HG03095 (cell line): ENCODE measurements at regions not wholly inside any gene's neighbourhood (a gene's known extent, or its start where the extent isn't known, plus 50 kb on each side); places are given as distances from the start of the nearest gene placed in this dataset.
"Not testable (repeated sequence)": the region's sequence is repeated elsewhere in the genome, so short reads cannot be mapped to it uniquely, and the experiment has no call there.

Experiments
- ATAC-seq: cut with Tn5 transposase; IDR thresholded peaks from one replicate; pipeline ENCODE4 v1.9.1; 2021; ENCODE audit warnings: moderate library complexity; ENCODE audit not compliant: unreplicated experiment

DNA sequence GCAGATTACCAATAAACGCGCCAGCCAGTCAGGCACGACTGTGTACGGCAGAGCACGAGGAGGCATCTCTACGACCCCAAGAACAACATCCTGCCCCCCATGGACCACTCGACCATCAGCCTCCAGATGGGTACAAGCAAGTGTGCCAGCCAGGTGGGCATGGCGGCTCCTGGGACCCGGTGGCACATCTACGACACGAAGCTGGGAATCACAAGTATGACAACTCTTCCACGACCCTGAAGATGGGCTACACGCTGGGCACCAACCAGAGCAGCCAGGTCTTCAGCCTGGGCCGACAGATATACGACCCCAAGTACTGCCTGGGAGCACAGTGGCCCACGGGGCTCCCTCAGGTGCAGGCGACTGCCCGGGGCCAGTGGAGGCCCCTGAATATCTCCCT lies 217.6 kb downstream of the POTED start:
- ATAC-seq: no peak

GRCh38 chr21:13826511-13826910 lies 216.9 kb downstream of the POTED start:
- not testable (repeated sequence) for ATAC-seq

DNA sequence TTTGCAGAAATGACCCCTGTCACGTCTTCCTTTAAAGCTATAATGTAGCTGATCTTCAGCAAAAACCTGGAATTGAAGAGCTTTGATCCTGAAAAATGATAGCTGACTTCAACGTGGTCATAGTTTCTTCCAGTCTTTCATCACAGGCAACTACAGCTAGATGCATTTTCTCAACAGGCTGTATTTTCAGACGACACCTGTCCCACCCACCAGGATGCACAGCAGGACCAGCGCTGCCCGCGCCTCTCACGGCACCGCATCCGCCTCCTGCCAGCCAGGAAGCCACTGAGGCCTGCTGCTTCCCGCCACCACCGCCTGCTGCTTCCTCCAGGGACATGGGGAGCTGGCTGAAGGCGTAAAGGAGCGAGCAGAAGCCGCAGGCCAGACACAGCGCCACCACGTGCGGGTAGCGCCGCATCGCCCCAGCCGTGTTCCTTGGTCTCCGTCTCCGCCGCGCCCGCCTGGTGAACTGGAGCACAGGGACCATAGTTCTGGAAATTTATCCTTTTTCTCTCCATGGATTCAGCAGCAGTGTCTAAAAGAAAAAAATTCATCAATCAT lies 215.7 kb downstream of the POTED start:
- not testable (repeated sequence) for ATAC-seq

DNA sequence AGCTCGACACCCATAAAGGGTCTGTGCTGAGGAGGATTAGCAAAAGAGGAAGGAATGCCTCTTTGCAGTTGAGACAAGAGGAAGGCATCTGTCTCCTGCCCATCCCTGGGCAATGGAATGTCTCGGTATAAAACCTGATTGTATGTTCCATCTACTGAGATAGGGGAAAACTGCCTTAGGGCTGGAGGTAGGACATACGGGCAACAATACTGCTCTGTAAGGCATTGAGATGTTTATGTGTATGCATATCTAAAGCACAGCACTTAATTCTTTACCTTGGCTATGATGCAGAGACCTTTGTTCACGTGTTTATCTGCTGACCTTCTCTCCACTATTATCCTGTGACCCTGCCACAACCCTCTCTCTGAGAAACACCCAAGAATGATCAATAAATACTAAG lies 210.7 kb downstream of the POTED start:
- not testable (repeated sequence) for ATAC-seq

DNA sequence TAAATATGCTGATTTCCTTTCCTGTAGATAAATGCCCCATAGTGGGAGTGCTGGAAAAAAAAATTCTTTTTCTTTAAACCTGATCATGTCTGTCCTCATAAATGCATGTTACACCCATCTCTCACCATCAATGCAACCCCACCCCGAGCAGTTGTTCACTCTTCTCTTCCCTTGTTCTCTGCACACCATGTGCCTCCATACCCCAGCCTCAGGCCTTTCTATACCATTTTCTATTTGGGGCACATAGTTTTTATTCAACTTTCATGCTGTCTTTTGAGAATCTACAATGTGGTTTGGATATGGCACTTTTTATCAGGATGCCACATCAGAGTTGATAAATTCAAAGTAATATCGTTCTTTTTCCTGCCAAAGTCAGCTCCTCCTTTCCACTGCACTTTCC lies 202.6 kb downstream of the POTED start:
- not testable (repeated sequence) for ATAC-seq

GRCh38 chr21:13810559-13810958 lies 201.0 kb downstream of the POTED start:
- not testable (repeated sequence) for ATAC-seq

DNA sequence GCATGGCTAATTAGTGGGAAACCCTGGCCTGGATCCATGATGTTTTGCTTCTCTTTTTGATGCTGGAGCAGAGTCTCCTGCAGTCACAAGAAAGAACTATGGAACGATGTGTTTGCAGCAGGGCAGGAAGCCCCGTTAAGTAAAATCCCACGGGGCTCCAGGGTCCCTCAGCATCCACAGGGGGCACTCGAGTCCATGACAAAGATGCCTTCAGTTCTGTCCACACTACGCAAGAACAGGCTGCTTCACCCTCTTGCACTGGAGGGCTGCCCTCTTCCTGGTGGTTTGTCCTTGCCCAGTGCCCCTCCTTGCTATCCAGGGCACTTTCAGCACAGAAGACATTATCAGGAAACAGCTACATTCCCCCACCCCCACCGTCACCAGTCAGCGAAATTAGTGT lies 196.9 kb downstream of the POTED start:
- ATAC-seq: not testable (repeated sequence)

DNA sequence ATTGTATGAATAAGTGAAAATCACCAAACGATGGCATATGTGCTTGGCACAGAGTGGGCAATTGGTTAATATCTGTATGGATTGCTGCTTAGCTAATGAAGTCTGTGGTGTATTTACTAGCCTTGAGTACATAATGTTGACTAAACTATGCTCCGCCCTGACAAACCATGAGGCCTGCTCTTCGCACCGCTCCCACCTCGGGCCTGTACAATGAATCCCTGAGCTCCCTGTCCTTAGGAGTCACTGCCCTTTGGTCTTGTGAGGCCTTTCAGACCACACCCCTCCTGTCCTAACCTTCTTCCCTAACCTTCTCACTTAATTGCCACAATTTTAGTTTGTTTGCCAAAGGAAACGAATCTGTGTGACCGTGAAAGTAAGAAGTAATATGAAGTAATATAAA lies 193.2 kb downstream of the POTED start:
- ATAC-seq: not testable (repeated sequence)
